ENCODE measurements at regions not wholly inside any gene's neighbourhood (a gene's known extent, or its start where the extent isn't known, plus 50 kb on each side); places are given as distances from the start of the nearest gene placed in this dataset.

DNA sequence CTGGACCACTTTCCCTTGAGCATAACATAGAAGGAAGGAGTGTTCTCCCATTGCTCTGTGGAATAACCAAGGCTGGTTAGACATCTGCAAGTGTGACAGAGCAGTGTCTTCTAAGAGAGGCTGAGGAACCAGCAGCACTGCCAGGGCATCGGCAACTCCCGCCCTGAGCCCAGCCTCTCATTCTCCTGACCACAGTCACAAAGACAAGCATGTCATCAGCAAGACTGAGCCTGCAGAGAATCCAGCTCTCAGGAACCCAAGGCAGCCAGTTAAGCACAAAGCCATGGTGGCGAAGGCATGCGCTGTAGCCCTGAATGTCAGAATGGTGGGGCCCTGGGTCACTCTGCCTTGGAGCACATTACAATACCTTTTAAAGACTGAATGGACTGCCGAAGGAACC, 253.9 kb downstream of the AGTPBP1 start:
- no peak for DNase-seq (ENCODE audit: extremely low read depth in 1 of 4, low spot score in 3 of 4)
- no peaks in the 10 kb centered on the region for H4K20me1 ChIP-seq (replicated peaks; ENCODE audit: control insufficient read depth, insufficient read depth, low read length)
- no peak overlapping the region for H3K4me3 ChIP-seq
- intact Hi-C loops (cut with micrococcal nuclease) (no loop called here), in situ Hi-C loops (cut with MboI) (no loop called here)
- ATAC-seq, result no peak
- WGBS (ENCODE audit: insufficient coverage, low coverage, missing lambda C conversion rate), result 3% methylated on average over 4 of the region's 5 CpGs
- no peaks in the 10 kb centered on the region for H3K9me1 ChIP-seq (ENCODE audit: control insufficient read depth, insufficient read depth, low read length)
- H3K36me3 ChIP-seq (ENCODE audit: control insufficient read depth, insufficient read depth, low read length), result no peaks in the 10 kb centered on the region
- H3K27me3 ChIP-seq (ENCODE audit: control insufficient read depth in 2 of 2, insufficient read depth in 2 of 2, low read length in 2 of 2), result no peaks in the 10 kb centered on the region; a peak in 1 of 5 replicates
- TF ChIP-seq ZFP1 (CRISPR knock-in tag; IDR thresholded peaks at IDR 0.05) (no peak), CREBBP (IDR thresholded peaks at IDR 0.05; ENCODE audit: low read depth, low read length) (no peak), TCF7L2 (IDR thresholded peaks at IDR 0.05; ENCODE audit: low read depth, low read length) (no peak), ZNF143 (CRISPR knock-in tag; IDR thresholded peaks at IDR 0.05) (no peak), RAD51 (IDR thresholded peaks at IDR 0.05; ENCODE audit: borderline replicate concordance, low read depth) (no peak), ZNF408 (CRISPR knock-in tag; IDR thresholded peaks at IDR 0.05; ENCODE audit: low read depth) (no peak), RFX7 (CRISPR knock-in tag; IDR thresholded peaks at IDR 0.05) (no peak), ZNF589 (CRISPR knock-in tag; IDR thresholded peaks at IDR 0.05; ENCODE audit: low read depth) (no peak), ZSCAN32 (CRISPR knock-in tag; IDR thresholded peaks at IDR 0.05) (no peak)
- TF ChIP-seq, protein P1, sequence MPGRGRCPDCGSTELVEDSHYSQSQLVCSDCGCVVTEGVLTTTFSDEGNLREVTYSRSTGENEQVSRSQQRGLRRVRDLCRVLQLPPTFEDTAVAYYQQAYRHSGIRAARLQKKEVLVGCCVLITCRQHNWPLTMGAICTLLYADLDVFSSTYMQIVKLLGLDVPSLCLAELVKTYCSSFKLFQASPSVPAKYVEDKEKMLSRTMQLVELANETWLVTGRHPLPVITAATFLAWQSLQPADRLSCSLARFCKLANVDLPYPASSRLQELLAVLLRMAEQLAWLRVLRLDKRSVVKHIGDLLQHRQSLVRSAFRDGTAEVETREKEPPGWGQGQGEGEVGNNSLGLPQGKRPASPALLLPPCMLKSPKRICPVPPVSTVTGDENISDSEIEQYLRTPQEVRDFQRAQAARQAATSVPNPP (IDR thresholded peaks at IDR 0.05; ENCODE audit: borderline replicate concordance, insufficient read depth, insufficient read length), result no peak
- TF ChIP-seq, protein P2, sequence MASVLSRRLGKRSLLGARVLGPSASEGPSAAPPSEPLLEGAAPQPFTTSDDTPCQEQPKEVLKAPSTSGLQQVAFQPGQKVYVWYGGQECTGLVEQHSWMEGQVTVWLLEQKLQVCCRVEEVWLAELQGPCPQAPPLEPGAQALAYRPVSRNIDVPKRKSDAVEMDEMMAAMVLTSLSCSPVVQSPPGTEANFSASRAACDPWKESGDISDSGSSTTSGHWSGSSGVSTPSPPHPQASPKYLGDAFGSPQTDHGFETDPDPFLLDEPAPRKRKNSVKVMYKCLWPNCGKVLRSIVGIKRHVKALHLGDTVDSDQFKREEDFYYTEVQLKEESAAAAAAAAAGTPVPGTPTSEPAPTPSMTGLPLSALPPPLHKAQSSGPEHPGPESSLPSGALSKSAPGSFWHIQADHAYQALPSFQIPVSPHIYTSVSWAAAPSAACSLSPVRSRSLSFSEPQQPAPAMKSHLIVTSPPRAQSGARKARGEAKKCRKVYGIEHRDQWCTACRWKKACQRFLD (CRISPR knock-in tag; IDR thresholded peaks at IDR 0.05), result no peak
- TF ChIP-seq, protein P3, sequence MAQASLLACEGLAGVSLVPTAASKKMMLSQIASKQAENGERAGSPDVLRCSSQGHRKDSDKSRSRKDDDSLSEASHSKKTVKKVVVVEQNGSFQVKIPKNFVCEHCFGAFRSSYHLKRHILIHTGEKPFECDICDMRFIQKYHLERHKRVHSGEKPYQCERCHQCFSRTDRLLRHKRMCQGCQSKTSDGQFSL (CRISPR knock-in tag; IDR thresholded peaks at IDR 0.05), result no peak
- TF ChIP-seq, protein P3 (tag; IDR thresholded peaks at IDR 0.05), result no peak
- no TSS peak for BruUV-seq (replicated peaks)
- no peaks in the 10 kb centered on the region for H3K79me2 ChIP-seq (ENCODE audit: control insufficient read depth, insufficient read depth, low read length)
- CTCF ChIA-PET (ENCODE audit: low intra/inter-chr PET ratio), result no interaction called here
- FAIRE-seq, result no peak
- H3K9me3 ChIP-seq (replicated peaks; ENCODE audit: control insufficient read depth, insufficient read depth, low read depth, low read length), result no peaks in the 10 kb centered on the region
- no peaks in the 10 kb centered on the region for H3K4me1 ChIP-seq (replicated peaks in 1 of 2; ENCODE audit: control insufficient read depth in 2 of 2, insufficient read depth in 2 of 2, low read length in 2 of 2)
- H2AFZ ChIP-seq (ENCODE audit: low read depth, low read length), result no peak overlapping the region
- H3K4me2 ChIP-seq (ENCODE audit: insufficient read depth, low read length), result no peak overlapping the region
- H3K27ac ChIP-seq (ENCODE audit: extremely low read depth, low read depth, low read length), result no peak overlapping the region
- H3K9ac ChIP-seq (ENCODE audit: insufficient read depth in 1 of 2, low read depth in 2 of 2, low read length in 2 of 2), result no peak overlapping the region
- POLR2A ChIA-PET, result no interaction called here
